Endothelial cell of umbilical vein (primary cell): ENCODE measurements at regions not wholly inside any gene's neighbourhood (a gene's known extent, or its start where the extent isn't known, plus 50 kb on each side); places are given as distances from the start of the nearest gene placed in this dataset.

Experiments used
- BruUV-seq: library from RNA; stranded (reverse); fragments of 400-500 nt; replicated peaks from 2 replicates; lab custom pipeline; 2021; lab: Mats Ljungman, UMichigan
- CTCF ChIA-PET: fragments of 300-600, 350-600 bp; sonication (Branson Sonifier 250); formaldehyde crosslinking; loops from one replicate; lab custom pipeline; 2021; ENCODE audit warnings: antibody characterized with exemption, inconsistent platforms; lab: Charles Lee
- POLR2A ChIA-PET: fragments of 300-600, 350-600 bp; sonication (Branson Sonifier 250); formaldehyde crosslinking; loops from one replicate; lab custom pipeline; 2021; ENCODE audit warnings: antibody characterized with exemption, inconsistent platforms; lab: Charles Lee
- DNase-seq: peaks from one replicate; pipeline ENCODE4 v3.0.0-alpha.2; 2011; ENCODE audit warnings: low read depth, low spot score
- FAIRE-seq: peaks from 2 replicates; lab custom pipeline; 2011; peaks lifted over from hg19 to GRCh38; lab: Jason Lieb, UNC
- H2AFZ ChIP-seq: 2 replicates; pipeline ENCODE4 v1.6.0; 2012; ENCODE audit warnings: low read depth, low read length, control low read depth, inconsistent platforms
- H3K27ac ChIP-seq: 2 replicates; pipeline ENCODE4 v1.5.1; 2011; ENCODE audit warnings: low read depth, mild to moderate bottlenecking, control low read depth, low read length, moderate library complexity; ENCODE audit not compliant: insufficient read depth
- H3K27me3 ChIP-seq, 2 experiments: 2 replicates each; pipeline versions ENCODE4 v1.6.0 to v1.6.1; 2011; ENCODE audit warnings: low read length in 2 of 2, mixed read lengths in 1 of 2; ENCODE audit not compliant: control insufficient read depth in 2 of 2, insufficient read depth in 2 of 2
- H3K36me3 ChIP-seq, 2 experiments: 2 replicates in 1 of 2; 3 replicates in 1 of 2; pipeline ENCODE4 v1.5.1; 2011; ENCODE audit warnings: low read length in 2 of 2, mild to moderate bottlenecking in 1 of 2, moderate library complexity in 1 of 2; ENCODE audit not compliant: control insufficient read depth in 2 of 2, insufficient read depth in 2 of 2; ENCODE audit errors: extremely low read depth in 1 of 2
- H3K4me1 ChIP-seq: 3 replicates; pipeline ENCODE4 v1.5.1; 2011; ENCODE audit warnings: mild to moderate bottlenecking, low read length; ENCODE audit not compliant: control insufficient read depth, insufficient read depth; ENCODE audit errors: extremely low read depth
- H3K4me2 ChIP-seq: 2 replicates; pipeline ENCODE4 v1.6.1; 2011; ENCODE audit warnings: low read length, control low read depth, mixed read lengths; ENCODE audit not compliant: insufficient read depth
- H3K4me3 ChIP-seq, 3 experiments: fragments of 200-600 bp in 1 of 3; sonication (generic), shearing (Covaris generic) in 1 of 3; replicated peaks in 1 of 3; 2 replicates each; pipeline ENCODE4 v1.5.1; 2011 to 2016; ENCODE audit warnings: control low read depth in 3 of 3, low read length in 3 of 3, mild to moderate bottlenecking in 2 of 3, inconsistent platforms in 1 of 3, low read depth in 1 of 3, moderate library complexity in 1 of 3; ENCODE audit not compliant: insufficient read depth in 1 of 3
- H3K79me2 ChIP-seq: 2 replicates; pipeline ENCODE4 v1.6.0; 2012; ENCODE audit warnings: low read length, inconsistent platforms; ENCODE audit not compliant: control insufficient read depth, insufficient read depth
- H3K9ac ChIP-seq: replicated peaks from 2 replicates; pipeline ENCODE3; 2011; ENCODE audit warnings: low read length, control low read depth; ENCODE audit not compliant: insufficient read depth; ENCODE audit errors: extremely low read depth
- H3K9me1 ChIP-seq: replicated peaks from 3 replicates; pipeline ENCODE4 v1.6.0; 2011; ENCODE audit warnings: mild to moderate bottlenecking, low read length; ENCODE audit not compliant: control insufficient read depth, insufficient read depth; ENCODE audit errors: extremely low read depth
- H3K9me3 ChIP-seq: replicated peaks from 2 replicates; pipeline ENCODE4 v1.5.1; 2012; ENCODE audit warnings: low read length, inconsistent platforms; ENCODE audit not compliant: control insufficient read depth, insufficient read depth
- H4K20me1 ChIP-seq: replicated peaks from 2 replicates; pipeline ENCODE3; 2011; ENCODE audit warnings: mild to moderate bottlenecking, low read length; ENCODE audit not compliant: control insufficient read depth, insufficient read depth; ENCODE audit errors: extremely low read depth
- EZH2 ChIP-seq: IDR thresholded peaks from 2 replicates; pipeline ENCODE4 v1.6.1; 2012; ENCODE audit warnings: borderline replicate concordance, low read depth, mild to moderate bottlenecking, moderate library complexity, low read length, inconsistent platforms; ENCODE audit not compliant: severe bottlenecking
- FOS ChIP-seq: IDR thresholded peaks from 2 replicates; pipeline ENCODE4 v1.6.1; 2011; ENCODE audit warnings: mild to moderate bottlenecking, low read length, moderate library complexity, borderline replicate concordance; ENCODE audit not compliant: insufficient read depth
- GATA2 ChIP-seq: IDR thresholded peaks from 2 replicates; pipeline ENCODE4 v1.7.0; 2011; ENCODE audit warnings: low read depth, mild to moderate bottlenecking, moderate library complexity, mixed read lengths, low read length; ENCODE audit not compliant: insufficient read length, insufficient read depth
- JUN ChIP-seq: IDR thresholded peaks from 2 replicates; pipeline ENCODE4 v1.6.1; 2011; ENCODE audit warnings: borderline replicate concordance, low read depth; ENCODE audit not compliant: insufficient read length, insufficient read depth
- MAX ChIP-seq: IDR thresholded peaks from 2 replicates; pipeline ENCODE4 v1.6.1; 2011; ENCODE audit not compliant: insufficient read depth, insufficient read length
- MYC ChIP-seq: IDR thresholded peaks from one replicate; pipeline ENCODE4 v1.6.1; 2011; ENCODE audit warnings: mild to moderate bottlenecking, low read depth, low read length
- POLR2A ChIP-seq: IDR thresholded peaks from 2 replicates; pipeline ENCODE4 v1.6.1; 2012; ENCODE audit warnings: low read depth, mild to moderate bottlenecking, control low read depth, low read length
- POLR2AphosphoS5 ChIP-seq: IDR thresholded peaks from 2 replicates; pipeline ENCODE4 v1.6.1; 2012; ENCODE audit warnings: low read depth, mild to moderate bottlenecking, control low read depth, low read length, moderate library complexity; ENCODE audit not compliant: insufficient read depth
- dilution Hi-C: fragments of 300-500 bp; cut with MboI; formaldehyde crosslinking; loops from one replicate; pipeline ENCODE4 v1.15.0; 2019; ENCODE audit warnings: low sequenced_read_pairs; ENCODE audit not compliant: extremely low pct_ligation_motif_present
- intact Hi-C: fragments of 100-400 bp; cut with micrococcal nuclease; formaldehyde crosslinking; loops from one replicate; pipeline ENCODE4 v1.10.0; 2022
- TF ChIP-seq, protein P1 (sequence below), 2 donors: IDR thresholded peaks; 1 replicate in 1 of 2; 2 replicates in 1 of 2; pipeline ENCODE4 v1.5.1; 2011; ENCODE audit warnings: low read length in 2 of 2, mild to moderate bottlenecking in 2 of 2, moderate library complexity in 2 of 2, control low read depth in 1 of 2, inconsistent platforms in 1 of 2, low read depth in 1 of 2; ENCODE audit not compliant: insufficient read depth in 1 of 2; ENCODE audit errors: extremely low read depth in 1 of 2

- POLR2A ChIA-PET, result no interaction called here
Measured at GRCh38 chr3:117263745-117264144, 554.2 kb downstream of the TUSC7 start.

DNA sequence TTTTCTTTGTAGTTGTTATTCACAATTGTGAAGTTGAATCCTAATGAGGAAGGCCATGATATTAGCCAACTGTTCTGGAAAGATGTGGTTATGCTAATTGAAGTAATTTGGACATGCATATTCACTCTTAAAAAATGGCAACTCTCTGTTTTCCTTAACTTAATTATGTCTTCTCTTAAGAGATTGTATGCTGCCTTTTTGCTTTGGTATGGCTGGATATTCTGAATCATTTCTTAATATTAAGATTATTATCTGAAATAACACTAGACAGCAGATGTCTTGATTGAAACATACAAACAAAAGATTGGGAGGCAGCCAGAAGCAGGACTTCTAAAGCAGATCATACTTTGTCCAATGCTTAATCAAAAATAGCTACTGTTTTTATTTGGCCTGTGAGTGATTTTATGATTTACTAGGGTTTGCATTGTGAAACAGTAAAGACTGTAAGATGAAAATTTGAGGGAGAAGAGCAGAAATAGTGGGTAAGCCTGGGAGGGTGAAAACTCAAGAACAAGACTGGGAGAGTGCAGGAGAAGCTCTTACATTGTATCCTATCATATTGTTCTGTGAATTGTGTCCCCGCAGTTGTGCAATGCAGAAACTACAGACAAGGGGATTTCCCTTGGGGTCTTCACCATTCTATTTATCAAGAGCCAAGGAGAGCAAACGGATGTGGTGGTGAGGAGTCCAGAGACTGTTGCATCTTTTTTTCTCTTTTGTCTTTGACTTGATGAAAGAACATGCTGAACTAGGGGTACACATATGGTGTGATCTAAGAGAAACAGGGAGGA lies 554.8 kb downstream of the TUSC7 start:
- intact Hi-C loops, result no loop called here
- ChIA-PET POLR2A (no interaction called here), CTCF (no interaction called here)
- Histone ChIP-seq H3K79me2 (no peaks in the 10 kb centered on the region), H3K9me1 (no peaks in the 10 kb centered on the region), H3K4me1 (no peaks in the 10 kb centered on the region), H3K36me3 (no peaks in the 10 kb centered on the region), H2AFZ (no peak overlapping the region), H3K4me3 (no peak overlapping the region), H3K27me3 (no peaks in the 10 kb centered on the region), H4K20me1 (no peaks in the 10 kb centered on the region), H3K9me3 (no peaks in the 10 kb centered on the region), H3K4me2 (no peak overlapping the region), H3K9ac (no peak overlapping the region), H3K27ac (no peak overlapping the region)
- no peak for TF ChIP-seq GATA2
- TF ChIP-seq, protein P1, sequence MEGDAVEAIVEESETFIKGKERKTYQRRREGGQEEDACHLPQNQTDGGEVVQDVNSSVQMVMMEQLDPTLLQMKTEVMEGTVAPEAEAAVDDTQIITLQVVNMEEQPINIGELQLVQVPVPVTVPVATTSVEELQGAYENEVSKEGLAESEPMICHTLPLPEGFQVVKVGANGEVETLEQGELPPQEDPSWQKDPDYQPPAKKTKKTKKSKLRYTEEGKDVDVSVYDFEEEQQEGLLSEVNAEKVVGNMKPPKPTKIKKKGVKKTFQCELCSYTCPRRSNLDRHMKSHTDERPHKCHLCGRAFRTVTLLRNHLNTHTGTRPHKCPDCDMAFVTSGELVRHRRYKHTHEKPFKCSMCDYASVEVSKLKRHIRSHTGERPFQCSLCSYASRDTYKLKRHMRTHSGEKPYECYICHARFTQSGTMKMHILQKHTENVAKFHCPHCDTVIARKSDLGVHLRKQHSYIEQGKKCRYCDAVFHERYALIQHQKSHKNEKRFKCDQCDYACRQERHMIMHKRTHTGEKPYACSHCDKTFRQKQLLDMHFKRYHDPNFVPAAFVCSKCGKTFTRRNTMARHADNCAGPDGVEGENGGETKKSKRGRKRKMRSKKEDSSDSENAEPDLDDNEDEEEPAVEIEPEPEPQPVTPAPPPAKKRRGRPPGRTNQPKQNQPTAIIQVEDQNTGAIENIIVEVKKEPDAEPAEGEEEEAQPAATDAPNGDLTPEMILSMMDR (IDR thresholded peaks at IDR 0.05; ENCODE audit: extremely low read depth in 1 of 2, insufficient read depth in 1 of 2, low read depth in 1 of 2, low read length in 2 of 2), result no peak
- no peak for TF ChIP-seq EZH2
- no peak for TF ChIP-seq JUN
- TF ChIP-seq POLR2AphosphoS5, result no peak
- no peak for TF ChIP-seq POLR2A
- TF ChIP-seq MYC, result no peak
- no peak for TF ChIP-seq MAX
- no peak for TF ChIP-seq FOS
- BruUV-seq, result no TSS peak
- FAIRE-seq, result no peak
- DNase-seq, result peak; percentile 11
- dilution Hi-C loops, result no loop called here

More at GRCh38 chr3:117263745-117264144, 554.2 kb downstream of the TUSC7 start:
- DNase-seq, result no peak
- intact Hi-C loops, result no loop called here
- dilution Hi-C loops, result no loop called here
- Histone ChIP-seq H3K4me2 (no peak overlapping the region), H3K79me2 (no peaks in the 10 kb centered on the region), H3K4me3 (no peak overlapping the region), H3K9me1 (no peaks in the 10 kb centered on the region), H3K4me1 (no peaks in the 10 kb centered on the region), H3K36me3 (no peaks in the 10 kb centered on the region), H3K27me3 (no peaks in the 10 kb centered on the region), H4K20me1 (no peaks in the 10 kb centered on the region), H3K9me3 (no peaks in the 10 kb centered on the region), H3K27ac (no peak overlapping the region), H2AFZ (no peak overlapping the region), H3K9ac (no peak overlapping the region)
- CTCF ChIA-PET, result no interaction called here
- BruUV-seq, result no TSS peak
- TF ChIP-seq MYC (no peak), FOS (peak; percentile 19)
- FAIRE-seq, result no peak
